HG03378 (cell line): ENCODE measurements at regions not wholly inside any gene's neighbourhood (a gene's known extent, or its start where the extent isn't known, plus 50 kb on each side); places are given as distances from the start of the nearest gene placed in this dataset.

ENCODE experiments used
- ATAC-seq: cut with Tn5 transposase; IDR thresholded peaks from one replicate; pipeline ENCODE4 v1.9.1; 2021; ENCODE audit warnings: mild to moderate bottlenecking, moderate library complexity; ENCODE audit not compliant: unreplicated experiment

DNA sequence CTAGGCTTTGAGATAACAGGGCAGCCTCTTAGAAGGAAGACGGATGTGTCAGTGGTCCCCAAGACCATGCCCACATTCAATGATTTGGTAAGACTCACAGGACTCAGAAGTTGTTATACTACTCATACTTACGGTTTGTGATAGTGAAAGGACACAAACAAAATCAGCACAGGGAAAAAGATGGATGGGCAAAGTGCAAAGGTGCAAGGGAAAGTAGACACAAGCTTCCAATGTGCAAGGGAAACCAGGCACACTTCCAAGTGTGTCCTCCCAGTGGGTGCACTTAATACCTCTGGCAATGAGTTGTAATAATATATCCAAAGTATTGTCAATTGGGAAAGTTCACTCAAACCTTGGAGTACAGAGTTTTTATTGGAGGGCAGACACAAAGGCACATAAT, 53.8 kb upstream of the VCX start:
- ATAC-seq, result no peak

GRCh38 chrX:7788334-7788733, 54.6 kb upstream of the VCX start:
- ATAC-seq, result no peak

DNA sequence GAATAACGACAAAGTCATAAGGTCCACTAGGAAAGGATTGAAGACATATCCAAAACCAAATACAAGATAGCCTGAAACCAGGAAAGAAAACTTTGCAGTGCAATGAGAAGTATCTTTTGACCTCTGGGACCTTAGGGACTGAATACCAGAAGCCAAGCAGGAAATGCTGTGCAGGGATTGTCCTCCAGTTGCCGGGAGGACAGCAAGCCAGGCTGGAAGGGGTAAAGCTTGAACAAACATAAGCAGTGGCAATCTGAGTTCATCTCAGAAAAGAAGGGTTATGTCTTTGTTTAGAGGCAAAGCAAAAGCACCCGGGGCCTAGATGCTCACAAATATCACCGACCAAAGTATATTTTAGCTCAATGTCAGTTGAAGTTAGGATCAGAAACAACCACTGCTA, 55.3 kb upstream of the VCX start:
- ATAC-seq, result no peak

- ATAC-seq, result no peak
These were observed 58.4 kb upstream of the VCX start for GRCh38 chrX:7784580-7784979.

- ATAC-seq, result no peak
These were observed 63.3 kb upstream of the VCX start for GRCh38 chrX:7779644-7780043.

GRCh38 chrX:7775987-7776386, 67.0 kb upstream of the VCX start:
- ATAC-seq, result no peak

- no peak for ATAC-seq
These were observed 71.1 kb upstream of the VCX start for GRCh38 chrX:7771788-7772438.

GRCh38 chrX:7759830-7760229, 83.1 kb upstream of the VCX start:
- no peak for ATAC-seq

- no peak for ATAC-seq
These were observed 96.1 kb upstream of the VCX start for GRCh38 chrX:7746856-7747255.

GRCh38 chrX:7730071-7730470, 112.9 kb upstream of the VCX start:
- no peak for ATAC-seq

DNA sequence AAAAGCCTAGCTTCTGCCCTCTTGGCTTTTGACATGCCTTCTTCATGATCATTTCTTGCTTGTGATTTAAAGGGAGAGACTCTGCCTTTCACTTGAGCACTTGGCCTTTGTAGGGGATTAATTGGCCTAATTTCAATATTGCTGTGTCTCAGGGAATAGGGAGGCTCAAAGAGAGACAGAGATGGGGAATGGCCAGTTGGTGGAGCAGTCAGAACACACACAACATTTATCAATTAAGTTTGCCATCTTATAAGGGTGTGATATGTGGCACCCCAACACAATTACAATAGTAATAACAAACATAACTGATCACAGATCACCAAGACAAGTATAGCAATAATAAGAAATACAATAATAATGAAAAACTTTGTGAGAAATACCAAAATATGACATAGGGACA, 122.5 kb upstream of the VCX start:
- no peak for ATAC-seq

DNA sequence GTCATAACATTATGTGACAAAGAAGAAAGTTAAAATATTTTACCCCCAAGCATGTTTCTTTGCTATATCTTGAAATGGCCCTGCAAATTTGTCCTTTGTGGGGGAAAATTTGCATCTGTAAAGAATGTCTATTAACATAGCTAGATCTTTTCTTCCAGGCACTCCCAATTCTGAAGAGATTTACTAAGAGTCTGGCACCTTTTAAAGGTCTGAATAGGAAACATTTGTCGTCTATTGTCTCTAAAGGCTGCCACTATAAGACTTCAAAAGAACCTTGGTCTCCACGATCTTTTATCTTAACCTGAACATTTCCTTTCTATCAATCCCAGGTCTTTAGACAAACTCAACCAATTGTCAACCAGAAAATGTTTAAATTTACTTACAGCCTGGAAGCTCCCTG, 128.6 kb upstream of the VCX start:
- no peak for ATAC-seq

DNA sequence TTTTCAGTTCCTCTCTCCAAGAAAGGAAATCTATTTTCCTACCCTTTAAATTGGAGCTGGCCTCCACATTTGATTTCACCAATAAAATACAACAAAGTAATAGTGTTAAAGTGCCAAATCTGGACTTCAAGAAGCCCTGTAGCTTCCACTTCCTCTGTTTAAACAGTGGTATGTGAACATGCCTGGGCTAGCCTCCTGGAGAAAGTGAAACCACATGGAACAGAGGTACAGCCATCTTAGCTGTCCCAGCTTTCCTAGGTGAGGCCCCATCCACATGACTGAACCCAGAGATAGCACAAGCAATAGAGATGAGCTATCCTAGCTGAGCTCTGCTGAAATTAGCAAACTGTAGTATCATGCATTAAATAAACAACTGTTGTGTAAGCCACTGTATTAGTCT, 131.8 kb upstream of the VCX start:
- peak; percentile 61 for ATAC-seq

DNA sequence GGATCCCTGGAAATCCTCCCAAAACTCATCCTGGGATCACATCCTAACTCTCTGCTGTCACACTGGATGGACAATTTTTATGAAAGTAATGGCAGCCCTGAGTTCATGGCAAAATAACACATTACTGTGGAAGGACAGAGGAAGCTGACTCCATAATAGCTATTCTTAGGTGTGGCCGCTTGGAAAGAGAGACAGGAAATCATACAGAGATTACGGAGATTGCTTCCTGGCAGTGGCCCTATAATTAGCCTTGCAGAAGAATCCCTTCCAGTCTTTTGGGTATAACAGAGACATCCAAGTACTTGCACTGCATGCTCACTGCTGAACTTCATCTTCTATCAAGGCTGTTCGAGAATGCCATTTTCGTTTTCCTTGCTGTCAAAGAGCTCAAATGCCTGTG, 133.1 kb upstream of the VCX start:
- no peak for ATAC-seq

DNA sequence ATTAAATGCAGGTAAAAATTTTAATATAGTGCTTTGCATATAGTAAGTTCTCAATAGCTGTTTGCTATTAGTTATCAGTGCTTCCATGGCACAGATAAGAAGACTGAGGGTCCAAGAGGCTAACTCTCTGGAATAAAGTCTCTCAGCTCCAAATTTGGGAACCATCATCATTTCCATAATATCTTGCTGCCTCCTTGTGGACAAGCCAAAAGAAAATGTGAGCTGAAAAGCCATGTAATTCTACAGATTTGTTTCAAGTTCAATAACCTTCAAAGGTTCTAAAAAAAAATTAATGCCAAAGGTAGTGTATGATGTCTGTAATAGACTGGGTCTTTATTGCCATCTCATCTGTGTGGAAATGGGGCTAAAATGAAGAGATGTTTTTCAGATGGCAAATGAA, 136.9 kb upstream of the VCX start:
- no peak for ATAC-seq

- no peak for ATAC-seq
These were observed 138.8 kb upstream of the VCX start for GRCh38 chrX:7704205-7704604.

- no peak for ATAC-seq
These were observed 144.7 kb upstream of the VCX start for GRCh38 chrX:7698248-7698647.

DNA sequence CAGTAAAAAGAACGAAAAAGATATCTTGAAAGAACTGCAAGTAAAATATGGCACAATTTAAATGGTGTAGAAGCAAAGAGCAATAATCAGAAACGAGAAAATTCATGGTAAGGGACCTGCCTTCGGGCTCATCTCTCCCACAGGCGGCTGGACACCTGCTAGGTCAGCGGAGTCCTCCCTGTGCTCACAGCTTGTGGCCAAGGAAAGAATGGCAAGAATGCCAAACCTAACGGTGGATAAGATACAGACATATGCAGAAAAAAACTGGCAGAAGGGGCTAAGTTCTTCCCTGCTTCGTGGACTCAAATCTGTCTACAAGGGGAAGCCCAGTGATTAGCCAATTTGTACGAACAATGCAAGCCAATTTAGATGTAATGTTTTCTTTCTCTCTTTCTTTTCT, 152.1 kb upstream of the VCX start:
- ATAC-seq, result no peak

GRCh38 chrX:7689791-7690412, 153.1 kb upstream of the VCX start:
- no peak for ATAC-seq

GRCh38 chrX:7680181-7680580, 162.8 kb upstream of the VCX start:
- ATAC-seq, result no peak

DNA sequence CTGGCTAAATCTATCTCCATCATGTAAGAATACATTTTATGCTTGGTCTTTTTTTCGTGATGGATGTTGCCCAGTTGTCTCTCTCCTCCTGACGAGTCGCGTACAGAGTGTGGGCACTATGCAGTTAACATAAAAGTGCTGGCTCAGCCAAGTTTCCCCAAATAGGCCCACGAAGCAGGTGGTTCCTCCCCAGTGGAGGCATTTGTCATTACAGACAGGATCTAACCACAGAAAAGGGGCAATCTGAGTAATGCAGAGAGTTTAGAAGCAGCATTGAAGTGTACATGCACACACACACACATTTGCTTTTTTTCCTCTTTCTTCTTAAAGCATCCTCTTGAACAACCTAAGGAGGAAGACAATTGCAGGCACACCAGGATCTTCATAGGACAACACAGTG, 188.7 kb upstream of the VCX start:
- ATAC-seq, result no peak

- no peak for ATAC-seq
These were observed 195.1 kb upstream of the VCX start for GRCh38 chrX:7647831-7648230.

GRCh38 chrX:7641141-7641540, 201.8 kb upstream of the VCX start:
- no peak for ATAC-seq
